ENCODE measurements at regions not wholly inside any gene's neighbourhood (a gene's known extent, or its start where the extent isn't known, plus 50 kb on each side); places are given as distances from the start of the nearest gene placed in this dataset.

GRCh38 chr7:118324790-118325449 lies 100.4 kb downstream of the ANKRD7 start:
- TF ChIP-seq ATF3 (IDR thresholded peaks at IDR 0.05) = no peak
- TF ChIP-seq RXRA (IDR thresholded peaks at IDR 0.05) = no peak
- no peak for TF ChIP-seq CTCF (IDR thresholded peaks at IDR 0.05; ENCODE audit: low read depth, low read length, missing input control)
- no peak for TF ChIP-seq YY1 (IDR thresholded peaks at IDR 0.05)
- TF ChIP-seq RAD21 (IDR thresholded peaks at IDR 0.05) = no peak
- TF ChIP-seq JUND (IDR thresholded peaks at IDR 0.05) = no peak
- no peak for TF ChIP-seq GABPA (IDR thresholded peaks at IDR 0.05 in 1 of 2, conservative IDR thresholded peaks at IDR 0.05 in 1 of 2)
- no peak for TF ChIP-seq REST (IDR thresholded peaks at IDR 0.05)
- TF ChIP-seq NR2F2 (IDR thresholded peaks at IDR 0.05) = no peak
- TF ChIP-seq, protein P1, sequence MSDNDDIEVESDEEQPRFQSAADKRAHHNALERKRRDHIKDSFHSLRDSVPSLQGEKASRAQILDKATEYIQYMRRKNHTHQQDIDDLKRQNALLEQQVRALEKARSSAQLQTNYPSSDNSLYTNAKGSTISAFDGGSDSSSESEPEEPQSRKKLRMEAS (IDR thresholded peaks at IDR 0.05) = no peak
- TF ChIP-seq EGR1 (IDR thresholded peaks at IDR 0.05; ENCODE audit: low read depth in 2 of 2) = no peak

Data from liver (tissue), 3 donors.